ENCODE measurements at regions not wholly inside any gene's neighbourhood (a gene's known extent, or its start where the extent isn't known, plus 50 kb on each side); places are given as distances from the start of the nearest gene placed in this dataset.

DNA sequence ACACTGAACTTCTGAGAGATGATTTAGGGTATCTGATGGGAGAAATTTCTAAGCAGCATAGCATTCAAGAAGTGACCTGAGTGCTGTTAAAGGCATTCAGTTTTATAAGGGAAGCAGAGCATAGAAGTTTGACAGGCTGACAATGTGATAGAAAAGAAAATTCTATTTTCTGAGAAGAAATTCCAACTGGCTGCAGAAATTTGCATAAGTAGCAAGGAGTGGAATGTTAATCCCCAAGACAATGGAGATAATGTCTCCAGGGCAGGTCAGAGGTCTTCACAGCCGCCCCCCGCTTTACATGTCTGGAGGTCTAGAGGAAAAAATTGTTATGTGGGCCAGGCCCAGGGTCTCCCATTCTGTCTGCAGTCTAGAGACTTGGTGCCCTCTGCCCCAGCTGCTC, 1361.8 kb upstream of the EYS start:
- Histone ChIP-seq H2AFZ (ENCODE audit: low read length) (no peak overlapping the region; the same call in 1 of the 2 replicates), H3K9ac (ENCODE audit: low read length) (no peak overlapping the region), H3K27ac (ENCODE audit: low read length) (no peak overlapping the region), H3K27me3 (ENCODE audit: low read length) (no peaks in the 10 kb centered on the region), H3K9me2 (replicated peaks; ENCODE audit: insufficient read depth, low read length) (no peaks in the 10 kb centered on the region), H3K36me3 (ENCODE audit: insufficient read depth, low read length) (no peaks in the 10 kb centered on the region), H3K9me3 (ENCODE audit: low read length) (no peaks in the 10 kb centered on the region), H4K20me1 (ENCODE audit: insufficient read depth, low read depth, low read length) (no peaks in the 10 kb centered on the region), H3K4me3 (ENCODE audit: low read length) (no peak overlapping the region), H3K4me2 (ENCODE audit: low read depth, low read length, poor library complexity, severe bottlenecking) (no peak overlapping the region), H3K79me2 (ENCODE audit: low read length) (no peaks in the 10 kb centered on the region), H3K4me1 (ENCODE audit: low read length) (no peaks in the 10 kb centered on the region)
- DNase-seq = no peak

GRCh38 chr6:67064323-67064722, 1357.3 kb upstream of the EYS start:
- H3K9ac ChIP-seq (ENCODE audit: low read length) = no peak overlapping the region
- H3K9me3 ChIP-seq (ENCODE audit: low read length) = no peaks in the 10 kb centered on the region
- no peaks in the 10 kb centered on the region for H3K79me2 ChIP-seq (ENCODE audit: low read length)
- H3K27me3 ChIP-seq (ENCODE audit: low read length) = no peaks in the 10 kb centered on the region
- no peak for DNase-seq
- H4K20me1 ChIP-seq (ENCODE audit: insufficient read depth, low read depth, low read length) = no peaks in the 10 kb centered on the region
- H2AFZ ChIP-seq (ENCODE audit: low read length) = peak overlapping the region; percentile 7
- H3K4me2 ChIP-seq (ENCODE audit: low read depth, low read length, poor library complexity, severe bottlenecking) = no peak overlapping the region
- H3K27ac ChIP-seq (ENCODE audit: low read length) = no peak overlapping the region
- no peaks in the 10 kb centered on the region for H3K4me1 ChIP-seq (ENCODE audit: low read length)
- H3K36me3 ChIP-seq (ENCODE audit: insufficient read depth, low read length) = no peaks in the 10 kb centered on the region
- no peaks in the 10 kb centered on the region for H3K9me2 ChIP-seq (replicated peaks; ENCODE audit: insufficient read depth, low read length)
- no peak overlapping the region for H3K4me3 ChIP-seq (ENCODE audit: low read length)

DNA sequence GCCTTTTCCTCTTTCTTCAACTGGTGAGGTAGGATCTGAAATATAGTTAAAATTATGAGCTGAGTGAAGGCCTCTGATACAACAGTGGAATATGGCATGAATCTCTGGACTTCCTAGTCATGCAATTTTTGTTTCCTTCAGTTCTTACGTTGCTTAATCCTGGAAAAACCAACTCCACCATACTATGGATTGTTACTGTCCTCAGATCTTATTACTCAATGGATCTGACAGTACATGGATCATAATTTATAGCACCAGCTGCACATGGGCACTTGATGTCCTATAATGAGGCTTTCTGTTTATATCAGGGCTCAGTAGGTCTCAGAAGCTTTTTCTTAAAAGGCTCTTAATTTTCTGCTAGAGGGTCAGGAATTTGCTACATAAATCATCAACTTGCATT, 1341.0 kb upstream of the EYS start:
- no peak for DNase-seq
- no peaks in the 10 kb centered on the region for H3K27me3 ChIP-seq (ENCODE audit: low read length)
- no peak overlapping the region for H3K4me3 ChIP-seq (ENCODE audit: low read length)
- H3K9me2 ChIP-seq (replicated peaks; ENCODE audit: insufficient read depth, low read length) = no peaks in the 10 kb centered on the region
- no peaks in the 10 kb centered on the region for H3K9me3 ChIP-seq (ENCODE audit: low read length)
- no peaks in the 10 kb centered on the region for H3K4me1 ChIP-seq (ENCODE audit: low read length)
- H3K79me2 ChIP-seq (ENCODE audit: low read length) = no peaks in the 10 kb centered on the region
- no peak overlapping the region for H3K27ac ChIP-seq (ENCODE audit: low read length)
- H4K20me1 ChIP-seq (ENCODE audit: insufficient read depth, low read depth, low read length) = no peaks in the 10 kb centered on the region
- no peak overlapping the region for H2AFZ ChIP-seq (ENCODE audit: low read length)
- H3K9ac ChIP-seq (ENCODE audit: low read length) = no peak overlapping the region
- H3K36me3 ChIP-seq (ENCODE audit: insufficient read depth, low read length) = no peaks in the 10 kb centered on the region
- H3K4me2 ChIP-seq (ENCODE audit: low read depth, low read length, poor library complexity, severe bottlenecking) = no peak overlapping the region

- H3K79me2 ChIP-seq (ENCODE audit: low read length) = no peaks in the 10 kb centered on the region
- no peaks in the 10 kb centered on the region for H3K4me1 ChIP-seq (ENCODE audit: low read length)
- no peak overlapping the region for H3K27ac ChIP-seq (ENCODE audit: low read length)
- no peak overlapping the region for H2AFZ ChIP-seq (ENCODE audit: low read length)
- no peak overlapping the region for H3K9ac ChIP-seq (ENCODE audit: low read length)
- H3K9me2 ChIP-seq (replicated peaks; ENCODE audit: insufficient read depth, low read length) = no peaks in the 10 kb centered on the region
- no peak overlapping the region for H3K4me3 ChIP-seq (ENCODE audit: low read length)
- H3K27me3 ChIP-seq (ENCODE audit: low read length) = no peaks in the 10 kb centered on the region
- H3K4me2 ChIP-seq (ENCODE audit: low read depth, low read length, poor library complexity, severe bottlenecking) = no peak overlapping the region
- no peaks in the 10 kb centered on the region for H4K20me1 ChIP-seq (ENCODE audit: insufficient read depth, low read depth, low read length)
- no peak for DNase-seq
- H3K9me3 ChIP-seq (ENCODE audit: low read length) = no peaks in the 10 kb centered on the region
- H3K36me3 ChIP-seq (ENCODE audit: insufficient read depth, low read length) = no peaks in the 10 kb centered on the region
These were observed 1338.0 kb upstream of the EYS start for GRCh38 chr6:67045076-67045475.

DNA sequence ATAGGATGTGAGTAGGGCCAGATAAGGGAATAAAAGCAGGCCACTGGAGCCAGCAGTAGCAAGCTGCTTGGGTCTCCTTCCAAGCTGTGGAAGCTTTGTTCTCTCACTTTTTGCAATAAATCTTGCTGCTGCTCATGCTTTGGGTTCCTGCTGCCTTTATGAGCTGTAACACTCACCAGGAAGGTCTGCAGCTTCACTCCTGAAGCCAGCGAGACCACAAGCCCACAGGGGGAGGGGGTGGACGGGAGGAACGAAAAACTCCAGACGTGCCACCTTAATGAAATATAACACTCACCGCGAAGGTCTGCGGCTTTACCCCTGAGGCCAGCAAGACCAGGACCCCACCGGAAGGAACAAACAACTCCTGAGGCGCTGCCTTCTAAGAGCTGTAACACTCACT, 1324.4 kb upstream of the EYS start:
- Histone ChIP-seq H3K27ac (ENCODE audit: low read length) (no peak overlapping the region), H3K36me3 (ENCODE audit: insufficient read depth, low read length) (no peaks in the 10 kb centered on the region), H3K9ac (ENCODE audit: low read length) (no peak overlapping the region), H3K9me3 (ENCODE audit: low read length) (no peaks in the 10 kb centered on the region), H2AFZ (ENCODE audit: low read length) (no peak overlapping the region), H3K9me2 (replicated peaks; ENCODE audit: insufficient read depth, low read length) (no peaks in the 10 kb centered on the region), H3K27me3 (ENCODE audit: low read length) (no peaks in the 10 kb centered on the region), H3K4me1 (ENCODE audit: low read length) (no peaks in the 10 kb centered on the region), H3K79me2 (ENCODE audit: low read length) (no peaks in the 10 kb centered on the region), H4K20me1 (ENCODE audit: insufficient read depth, low read depth, low read length) (no peaks in the 10 kb centered on the region), H3K4me2 (ENCODE audit: low read depth, low read length, poor library complexity, severe bottlenecking) (no peak overlapping the region), H3K4me3 (ENCODE audit: low read length) (no peak overlapping the region)
- no peak for DNase-seq

DNA sequence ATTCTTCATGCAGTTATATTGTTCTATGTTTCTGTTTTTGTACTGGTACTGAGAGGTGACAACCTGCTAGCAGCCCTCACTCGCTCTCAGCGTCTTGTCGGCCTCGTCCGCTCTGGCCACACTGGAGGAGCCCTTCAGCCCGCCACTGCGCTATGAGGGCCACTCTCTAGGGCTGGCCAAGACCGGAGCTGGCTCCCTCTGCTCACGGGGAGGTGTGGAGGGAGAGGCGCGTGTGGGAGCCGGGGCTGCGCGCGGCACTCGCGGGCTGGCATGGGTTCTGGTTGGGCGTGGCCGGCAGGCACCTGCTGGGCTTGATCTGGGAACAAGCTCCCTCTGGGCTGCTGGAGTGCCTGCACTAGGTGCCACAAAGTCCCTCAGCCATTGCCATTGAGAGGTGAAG, 1323.8 kb upstream of the EYS start:
- Histone ChIP-seq H2AFZ (ENCODE audit: low read length) (no peak overlapping the region), H3K27ac (ENCODE audit: low read length) (no peak overlapping the region), H3K9me2 (replicated peaks; ENCODE audit: insufficient read depth, low read length) (no peaks in the 10 kb centered on the region), H3K27me3 (ENCODE audit: low read length) (no peaks in the 10 kb centered on the region), H3K79me2 (ENCODE audit: low read length) (no peaks in the 10 kb centered on the region), H3K4me2 (ENCODE audit: low read depth, low read length, poor library complexity, severe bottlenecking) (no peak overlapping the region), H3K9ac (ENCODE audit: low read length) (no peak overlapping the region), H3K9me3 (ENCODE audit: low read length) (no peaks in the 10 kb centered on the region), H4K20me1 (ENCODE audit: insufficient read depth, low read depth, low read length) (no peaks in the 10 kb centered on the region), H3K36me3 (ENCODE audit: insufficient read depth, low read length) (no peaks in the 10 kb centered on the region), H3K4me1 (ENCODE audit: low read length) (no peaks in the 10 kb centered on the region), H3K4me3 (ENCODE audit: low read length) (no peak overlapping the region)
- no peak for DNase-seq

DNA sequence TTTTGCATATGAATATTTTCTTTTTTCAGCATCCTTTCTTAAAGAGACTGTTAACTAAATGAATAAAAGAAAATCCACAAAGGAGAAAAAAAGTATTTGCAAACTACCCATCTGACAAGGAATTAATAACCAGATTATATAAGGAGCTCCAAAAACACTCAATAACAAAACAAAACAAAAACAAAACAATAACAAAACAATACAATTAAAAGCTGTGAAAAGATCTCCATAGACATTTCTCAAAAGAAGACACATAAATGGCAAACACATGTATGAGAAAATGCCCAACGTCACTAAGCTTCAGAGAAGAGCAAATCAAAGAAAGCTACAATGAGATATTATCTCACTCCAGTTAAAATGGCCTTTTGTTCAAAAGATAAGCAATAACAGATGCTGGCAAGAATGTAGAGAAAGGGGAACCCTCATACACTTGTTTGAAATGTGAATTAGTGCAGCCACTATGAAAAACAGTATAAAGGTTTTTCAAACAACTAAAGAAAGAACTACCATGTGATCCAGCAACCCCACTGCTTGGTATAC, 1310.0 kb upstream of the EYS start:
- Histone ChIP-seq H3K36me3 (ENCODE audit: insufficient read depth, low read length) (no peaks in the 10 kb centered on the region), H4K20me1 (ENCODE audit: insufficient read depth, low read depth, low read length) (no peaks in the 10 kb centered on the region), H3K27me3 (ENCODE audit: low read length) (no peaks in the 10 kb centered on the region), H3K4me2 (ENCODE audit: low read depth, low read length, poor library complexity, severe bottlenecking) (no peak overlapping the region), H3K79me2 (ENCODE audit: low read length) (no peaks in the 10 kb centered on the region), H3K4me1 (ENCODE audit: low read length) (no peaks in the 10 kb centered on the region), H3K9me3 (ENCODE audit: low read length) (no peaks in the 10 kb centered on the region), H3K9me2 (replicated peaks; ENCODE audit: insufficient read depth, low read length) (no peaks in the 10 kb centered on the region), H2AFZ (ENCODE audit: low read length) (peak overlapping the region; percentile 19), H3K9ac (ENCODE audit: low read length) (no peak overlapping the region), H3K27ac (ENCODE audit: low read length) (no peak overlapping the region), H3K4me3 (ENCODE audit: low read length) (no peak overlapping the region)
- no peak for DNase-seq

DNA sequence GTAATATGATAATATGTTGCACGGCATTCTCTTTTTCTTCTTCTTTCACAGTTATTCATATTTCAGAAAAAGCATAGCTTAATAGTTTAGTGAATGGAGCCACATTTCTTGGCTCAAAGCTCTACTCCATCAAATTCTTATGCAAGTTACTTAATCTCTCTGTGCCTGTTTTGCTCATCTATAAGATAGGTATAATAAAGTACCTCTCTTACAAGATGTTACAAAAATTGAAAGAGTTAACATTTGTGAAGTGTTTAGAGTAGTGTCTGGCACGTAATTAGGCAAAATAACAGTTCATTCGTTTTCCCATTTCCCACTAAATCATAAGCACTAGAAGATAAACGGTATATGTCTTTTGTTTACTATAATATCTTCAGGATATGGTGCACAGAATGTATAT, 1304.4 kb upstream of the EYS start:
- H3K4me3 ChIP-seq (ENCODE audit: low read length) = no peak overlapping the region
- H3K79me2 ChIP-seq (ENCODE audit: low read length) = no peaks in the 10 kb centered on the region
- no peak overlapping the region for H3K27ac ChIP-seq (ENCODE audit: low read length)
- H3K4me1 ChIP-seq (ENCODE audit: low read length) = no peaks in the 10 kb centered on the region
- no peak overlapping the region for H3K9ac ChIP-seq (ENCODE audit: low read length)
- peak overlapping the region; percentile 55; the same call in 1 of the 2 replicates for H2AFZ ChIP-seq (ENCODE audit: low read length)
- no peaks in the 10 kb centered on the region for H3K9me3 ChIP-seq (ENCODE audit: low read length)
- H3K4me2 ChIP-seq (ENCODE audit: low read depth, low read length, poor library complexity, severe bottlenecking) = no peak overlapping the region
- no peaks in the 10 kb centered on the region for H3K27me3 ChIP-seq (ENCODE audit: low read length)
- DNase-seq = no peak
- H4K20me1 ChIP-seq (ENCODE audit: insufficient read depth, low read depth, low read length) = no peaks in the 10 kb centered on the region
- no peaks in the 10 kb centered on the region for H3K36me3 ChIP-seq (ENCODE audit: insufficient read depth, low read length)
- no peaks in the 10 kb centered on the region for H3K9me2 ChIP-seq (replicated peaks; ENCODE audit: insufficient read depth, low read length)

- H3K79me2 ChIP-seq (ENCODE audit: low read length) = no peaks in the 10 kb centered on the region
- no peaks in the 10 kb centered on the region for H3K9me2 ChIP-seq (replicated peaks; ENCODE audit: insufficient read depth, low read length)
- H3K27ac ChIP-seq (ENCODE audit: low read length) = no peak overlapping the region
- H4K20me1 ChIP-seq (ENCODE audit: insufficient read depth, low read depth, low read length) = no peaks in the 10 kb centered on the region
- H3K9ac ChIP-seq (ENCODE audit: low read length) = no peak overlapping the region
- H2AFZ ChIP-seq (ENCODE audit: low read length) = no peak overlapping the region
- H3K36me3 ChIP-seq (ENCODE audit: insufficient read depth, low read length) = no peaks in the 10 kb centered on the region
- no peaks in the 10 kb centered on the region for H3K4me1 ChIP-seq (ENCODE audit: low read length)
- H3K4me3 ChIP-seq (ENCODE audit: low read length) = no peak overlapping the region
- no peaks in the 10 kb centered on the region for H3K9me3 ChIP-seq (ENCODE audit: low read length)
- H3K4me2 ChIP-seq (ENCODE audit: low read depth, low read length, poor library complexity, severe bottlenecking) = no peak overlapping the region
- DNase-seq = peak; percentile 42
- no peaks in the 10 kb centered on the region for H3K27me3 ChIP-seq (ENCODE audit: low read length)
These were observed 1302.8 kb upstream of the EYS start for GRCh38 chr6:67009818-67010217.

Data from Karpas-422 (cell line).